NCI-H748 treated with DMSO at 0.1 percent for 48 hours (cell line): ENCODE measurements at regions not wholly inside any gene's neighbourhood (a gene's known extent, or its start where the extent isn't known, plus 50 kb on each side); places are given as distances from the start of the nearest gene placed in this dataset.
A peak's percentile ranks its signal among the peaks of the same experiment; 100 is the strongest.

Experiments used
- DNase-seq: peaks from one replicate; lab custom pipeline; 2025; lab: John Stamatoyannopoulos, UW

GRCh38 chr7:98679741-98680140 lies 62.7 kb downstream of the NPTX2 start:
- no peak for DNase-seq

DNA sequence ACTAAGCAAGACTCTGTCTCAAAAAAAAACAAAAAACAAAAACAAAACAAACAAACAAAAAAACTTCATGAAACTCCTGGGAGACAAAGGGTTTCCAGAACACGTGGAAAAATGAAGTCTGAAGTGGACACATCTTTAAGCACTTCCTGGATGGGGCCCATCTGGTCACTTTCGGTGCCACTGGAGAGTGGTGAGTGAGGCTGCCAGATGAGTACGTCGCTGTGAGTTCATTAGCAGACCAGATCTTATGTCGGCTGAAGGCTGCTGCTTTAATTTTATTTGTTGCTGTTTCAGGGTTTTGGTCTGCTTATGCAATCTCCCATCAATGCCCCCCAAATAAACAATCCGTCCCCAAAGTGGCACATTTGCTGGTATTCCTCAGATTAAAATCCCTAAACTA lies 64.4 kb downstream of the NPTX2 start:
- no peak for DNase-seq

DNA sequence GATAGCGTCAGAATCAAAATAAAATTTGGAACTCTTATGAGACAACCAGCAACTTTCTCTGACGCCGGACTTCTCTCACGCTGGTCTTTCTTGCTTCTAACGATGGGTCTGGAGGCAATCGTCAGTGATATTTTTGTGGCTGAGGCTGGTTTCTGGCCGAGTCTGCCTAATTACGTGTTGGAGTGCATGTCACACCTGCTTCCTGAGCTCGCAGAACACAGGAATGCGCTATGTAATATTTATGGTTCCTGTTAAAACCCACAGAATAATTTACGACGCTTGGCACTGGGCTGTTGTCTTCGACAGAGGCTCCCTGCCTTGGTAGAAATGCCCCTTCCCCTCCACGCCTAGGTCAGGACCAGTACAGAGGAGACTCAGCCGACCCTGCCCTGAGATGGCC lies 64.9 kb downstream of the NPTX2 start:
- peak; percentile 86 for DNase-seq

DNA sequence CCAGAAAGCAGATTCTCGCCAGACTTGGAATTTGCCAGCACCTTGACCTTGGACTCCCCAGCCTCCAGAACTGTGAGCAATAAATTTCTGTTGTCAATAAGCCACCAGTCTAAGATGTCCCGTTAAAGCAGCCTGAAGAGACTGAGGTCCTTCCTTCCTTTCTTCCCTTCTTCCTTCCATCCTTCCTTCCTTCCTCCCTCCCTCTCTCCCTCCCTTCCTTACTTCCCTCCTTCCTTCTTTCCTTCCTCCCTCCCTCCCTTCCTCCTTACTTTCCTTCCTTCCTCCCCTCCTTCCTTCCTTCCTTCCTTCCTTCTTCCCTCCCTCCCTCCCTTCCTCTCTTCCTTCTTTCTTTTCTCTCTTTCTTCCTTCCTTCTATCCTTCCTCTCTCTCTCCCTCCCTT lies 66.4 kb downstream of the NPTX2 start:
- no peak for DNase-seq

DNA sequence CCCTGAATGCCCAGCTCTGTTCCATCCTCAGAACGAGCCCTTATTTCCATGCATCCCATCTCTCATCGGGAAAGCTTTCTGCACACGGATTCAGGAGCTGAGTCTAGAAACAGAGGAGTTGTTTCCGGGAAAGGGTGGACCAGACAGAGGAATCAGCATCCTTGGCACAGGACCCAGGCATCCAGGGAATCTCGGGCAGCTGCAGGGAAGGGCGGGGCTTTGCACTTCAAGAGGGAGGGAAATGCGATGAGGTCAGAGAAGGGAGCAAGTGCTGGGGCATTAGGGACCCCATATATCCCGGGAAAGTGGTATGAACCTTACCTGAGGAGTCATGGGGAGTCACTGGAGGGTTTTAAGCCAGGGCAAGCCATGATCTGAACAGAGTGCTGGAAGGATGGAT lies 68.5 kb downstream of the NPTX2 start:
- DNase-seq = no peak

- DNase-seq = no peak
Measured at GRCh38 chr7:98686466-98687080, 69.5 kb downstream of the NPTX2 start.

- peak; percentile 60 for DNase-seq
Measured at GRCh38 chr7:98687111-98687751, 70.1 kb downstream of the NPTX2 start.

DNA sequence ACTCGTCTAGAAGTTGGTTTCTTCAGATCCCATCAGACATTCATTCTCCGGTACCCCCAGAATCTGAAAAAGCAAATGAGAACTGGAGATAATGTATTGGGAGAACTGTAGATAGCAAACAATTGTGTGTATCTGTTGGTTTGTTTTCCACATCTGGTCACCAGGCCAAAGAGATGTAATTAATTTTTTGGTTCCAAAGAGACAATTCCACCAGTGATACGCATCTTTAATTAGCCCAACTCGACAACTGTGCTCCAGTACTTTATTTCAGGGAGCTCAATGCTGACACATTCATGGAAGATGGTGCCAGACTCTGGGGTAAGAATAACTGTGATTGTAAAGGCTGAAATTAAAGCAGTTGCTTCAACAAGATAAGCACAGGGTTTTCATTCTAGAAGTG lies 74.5 kb downstream of the NPTX2 start:
- DNase-seq = no peak

DNA sequence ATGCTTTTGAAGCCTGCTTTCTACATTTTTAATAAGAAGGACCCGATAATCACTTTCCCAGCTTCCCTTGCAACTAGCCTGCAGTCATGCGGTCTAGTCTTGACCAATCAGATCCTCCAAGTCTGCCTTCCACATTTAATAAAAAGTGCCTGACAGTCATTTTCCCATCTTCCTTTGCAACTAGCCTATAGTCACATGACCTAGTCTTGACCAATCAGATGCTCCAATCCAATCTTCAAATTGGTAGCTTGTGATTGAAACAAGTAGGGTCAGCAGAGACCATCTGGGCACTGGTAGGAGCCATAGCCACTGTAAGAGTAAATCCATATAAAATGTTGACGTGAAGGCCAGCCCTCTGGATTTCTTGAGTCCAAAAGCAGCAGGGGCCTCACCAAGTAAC lies 80.0 kb downstream of the NPTX2 start:
- no peak for DNase-seq

DNA sequence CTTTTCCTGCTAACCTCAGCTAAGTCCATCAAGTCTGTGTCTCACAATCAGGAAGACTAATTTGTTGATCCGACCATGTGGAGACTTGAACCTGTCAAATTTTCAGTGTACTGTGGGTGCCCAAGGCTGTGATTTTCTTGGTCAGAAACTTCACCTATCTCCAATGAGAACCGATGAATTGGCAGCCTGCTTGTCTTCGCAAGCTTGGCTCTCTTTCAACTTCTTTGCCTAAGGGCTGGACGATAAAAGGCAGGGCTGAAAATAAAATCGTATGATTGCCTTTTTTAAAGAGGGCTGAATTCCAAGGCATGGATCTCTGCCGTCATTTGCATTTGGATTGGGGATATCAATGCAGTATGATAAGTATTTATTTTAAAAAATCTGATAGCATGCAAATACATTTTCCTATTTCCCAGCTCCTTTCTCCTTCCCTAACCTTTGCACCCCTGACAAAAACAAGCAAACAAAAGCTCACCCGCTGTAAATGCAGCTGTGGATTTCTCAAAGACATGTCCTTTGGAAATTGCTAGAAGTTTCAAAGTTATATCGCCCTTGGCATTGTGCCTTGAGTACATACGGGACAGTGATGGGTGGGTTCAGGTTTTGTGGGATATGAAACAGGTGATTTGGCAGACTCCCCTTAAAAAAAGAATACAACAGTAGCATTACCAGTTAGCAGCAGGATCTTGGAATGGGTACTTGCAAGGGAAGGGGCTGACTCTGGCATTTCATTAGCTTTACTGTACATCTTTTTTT lies 80.6 kb downstream of the NPTX2 start:
- no peak for DNase-seq

DNA sequence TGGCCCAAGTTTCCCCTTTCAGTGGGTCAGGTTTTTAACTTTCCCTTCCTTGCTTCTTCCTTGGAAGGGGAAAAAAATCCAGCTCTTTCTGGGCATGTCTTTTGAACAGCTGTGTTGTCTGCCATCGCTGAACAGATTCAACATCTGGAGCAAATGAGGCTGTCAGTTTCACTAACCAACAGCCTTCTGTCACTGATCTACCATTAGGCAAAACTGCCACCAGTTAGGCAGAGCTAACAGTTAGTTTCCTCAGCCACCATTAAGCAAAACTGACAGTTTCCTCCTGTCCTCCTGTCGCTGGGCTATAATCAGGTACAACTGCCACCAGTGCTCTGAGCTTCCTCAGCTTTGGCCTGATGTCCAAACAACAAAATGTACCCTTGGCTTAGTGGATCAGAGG lies 81.9 kb downstream of the NPTX2 start:
- no peak for DNase-seq

DNA sequence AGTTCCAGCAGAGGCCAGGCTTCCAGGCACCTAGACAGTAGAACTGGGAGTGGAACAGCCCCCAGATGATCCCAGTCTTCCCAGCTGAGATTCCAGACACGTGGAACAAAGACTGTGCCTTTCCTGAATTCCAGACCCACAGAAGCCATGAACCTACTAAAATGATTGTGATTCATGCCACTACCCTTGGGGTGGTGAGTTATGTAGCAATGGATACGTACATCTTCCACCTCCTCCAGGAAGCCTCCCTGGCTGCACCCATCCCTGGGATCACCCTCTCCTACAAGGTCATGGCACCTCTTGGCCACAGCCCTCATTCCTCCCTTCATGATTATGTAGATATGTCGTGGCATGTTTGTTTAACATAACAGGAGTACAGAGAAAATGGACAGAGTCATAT lies 83.4 kb downstream of the NPTX2 start:
- DNase-seq = no peak

DNA sequence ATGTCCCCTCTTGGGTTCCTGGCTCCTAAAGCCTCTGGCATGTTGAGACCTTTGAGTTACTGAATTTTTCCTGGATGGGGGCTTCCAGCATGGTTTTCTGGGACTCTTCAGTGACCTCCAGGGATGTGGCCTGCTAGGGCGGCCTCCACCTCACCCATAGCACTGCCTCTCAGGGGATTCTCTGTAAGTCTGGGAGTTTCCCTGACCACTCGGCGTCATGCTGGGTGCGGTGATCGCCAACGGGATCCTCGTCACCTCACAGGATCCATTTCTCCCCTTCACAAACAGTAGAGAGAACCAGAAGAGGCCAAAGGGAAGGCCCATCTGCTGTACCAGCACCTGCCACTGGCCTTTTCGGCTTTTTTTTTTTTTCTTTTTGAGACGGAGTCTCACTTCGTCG lies 84.3 kb downstream of the NPTX2 start:
- DNase-seq = no peak

DNA sequence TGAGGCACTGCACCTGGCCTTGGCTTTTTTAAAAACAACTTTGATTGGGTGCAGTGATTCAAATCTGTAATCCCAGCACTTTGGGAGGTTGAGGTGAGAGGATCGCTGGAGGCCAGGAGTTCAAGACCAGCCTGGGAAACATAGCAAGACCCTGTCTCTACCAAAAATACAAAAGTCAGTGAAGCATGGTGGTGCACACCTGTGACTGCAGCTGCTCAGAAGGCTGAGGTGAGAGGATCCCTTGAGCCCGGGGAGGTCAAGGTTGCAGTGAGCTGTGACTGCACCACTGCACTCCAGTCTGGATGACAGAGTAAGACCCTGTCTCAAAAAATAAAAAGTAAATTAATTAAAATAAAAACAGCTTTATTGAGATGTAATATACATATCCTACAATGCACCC lies 84.9 kb downstream of the NPTX2 start:
- DNase-seq = no peak

GRCh38 chr7:98703916-98704315 lies 86.8 kb downstream of the NPTX2 start:
- no peak for DNase-seq

DNA sequence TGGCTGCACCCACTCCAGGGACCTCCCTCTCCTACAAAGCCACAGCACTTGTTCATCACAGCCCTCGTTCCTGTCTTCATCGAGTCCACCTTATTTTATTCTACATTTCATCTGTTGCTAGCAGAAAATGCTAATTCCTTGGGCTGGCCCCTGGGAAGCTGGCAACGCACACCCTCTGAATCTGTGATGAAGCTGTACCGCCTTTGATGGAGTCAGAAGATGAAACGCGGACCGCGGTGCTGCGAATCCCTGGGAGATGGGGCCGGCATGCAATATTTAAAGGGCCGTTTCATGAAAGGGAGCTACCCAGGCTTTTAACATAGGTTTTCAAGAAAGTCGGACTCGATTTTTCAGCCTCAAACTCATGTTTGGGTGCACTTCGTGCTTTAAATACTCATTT lies 88.5 kb downstream of the NPTX2 start:
- no peak for DNase-seq

- DNase-seq = no peak
Measured at GRCh38 chr7:98707076-98707475, 90.0 kb downstream of the NPTX2 start.

DNA sequence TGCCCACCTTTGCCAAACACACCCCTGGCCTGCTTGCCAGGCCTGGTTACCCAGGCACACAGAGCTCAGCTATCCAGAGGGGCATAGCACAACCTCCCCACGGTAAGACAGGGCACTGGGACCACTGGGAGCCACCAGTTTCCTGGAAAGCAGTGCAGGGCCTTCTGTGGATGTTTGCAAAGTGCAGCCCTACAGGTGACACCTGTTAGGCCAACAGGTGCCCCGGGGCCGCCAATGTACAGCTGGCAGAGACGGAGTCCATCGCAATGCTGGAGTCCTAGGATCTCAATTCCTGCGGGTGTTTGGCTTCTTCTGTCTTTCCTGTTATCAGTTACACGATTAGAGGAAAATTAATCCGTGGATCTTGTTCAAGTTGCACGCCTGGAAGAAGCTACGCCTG lies 94.9 kb downstream of the NPTX2 start:
- DNase-seq = no peak

DNA sequence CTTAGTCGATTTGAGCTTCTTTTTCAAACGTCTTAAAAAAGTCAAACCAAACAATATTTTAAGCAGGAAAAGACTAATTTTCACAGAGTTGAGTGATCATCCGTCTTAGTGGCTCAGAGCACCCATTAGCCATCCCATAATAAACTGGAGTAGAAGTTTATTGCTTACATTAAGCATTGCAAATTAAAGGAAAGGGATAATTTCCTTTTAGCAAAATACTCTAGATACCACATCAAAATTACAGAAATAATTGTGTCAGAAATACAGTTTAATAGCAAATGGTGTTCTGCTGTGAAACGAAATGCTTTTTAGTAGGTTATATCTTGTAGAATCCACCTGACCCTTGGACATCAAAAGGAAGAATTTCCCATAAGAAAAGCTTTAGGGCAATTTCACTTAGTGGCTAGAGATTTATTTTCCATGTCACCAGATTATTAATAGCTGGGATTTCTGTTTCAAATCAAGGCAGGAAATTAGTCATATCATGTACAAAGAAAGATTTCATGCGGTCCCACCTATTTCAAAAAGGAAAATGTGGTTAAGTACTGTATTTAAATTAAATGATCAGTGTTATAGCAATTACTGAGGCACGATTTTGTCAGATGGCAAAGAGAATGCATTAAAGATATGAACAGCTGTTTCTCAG lies 96.2 kb downstream of the NPTX2 start:
- DNase-seq = no peak

DNA sequence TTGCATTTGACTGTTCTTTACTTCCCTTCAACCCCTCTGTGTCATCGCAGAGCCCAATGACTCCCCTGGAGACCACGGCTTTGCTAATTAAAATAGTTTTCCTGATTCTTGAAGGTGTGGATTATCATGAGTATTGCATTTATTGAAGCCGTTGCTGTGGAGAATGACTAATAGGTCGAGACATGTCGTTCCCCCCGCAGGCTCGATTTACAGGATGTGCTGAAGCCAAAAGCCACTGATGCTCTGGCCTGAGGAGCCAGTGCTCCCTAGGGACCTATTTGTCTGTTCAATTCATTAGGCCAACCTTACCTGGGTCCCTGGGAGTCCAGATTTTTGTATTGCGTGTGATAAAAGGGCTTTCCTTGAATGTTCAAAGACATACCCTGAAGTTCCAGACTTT lies 102.3 kb downstream of the NPTX2 start:
- DNase-seq = no peak

GRCh38 chr7:98722402-98722801 lies 105.3 kb downstream of the NPTX2 start:
- no peak for DNase-seq

DNA sequence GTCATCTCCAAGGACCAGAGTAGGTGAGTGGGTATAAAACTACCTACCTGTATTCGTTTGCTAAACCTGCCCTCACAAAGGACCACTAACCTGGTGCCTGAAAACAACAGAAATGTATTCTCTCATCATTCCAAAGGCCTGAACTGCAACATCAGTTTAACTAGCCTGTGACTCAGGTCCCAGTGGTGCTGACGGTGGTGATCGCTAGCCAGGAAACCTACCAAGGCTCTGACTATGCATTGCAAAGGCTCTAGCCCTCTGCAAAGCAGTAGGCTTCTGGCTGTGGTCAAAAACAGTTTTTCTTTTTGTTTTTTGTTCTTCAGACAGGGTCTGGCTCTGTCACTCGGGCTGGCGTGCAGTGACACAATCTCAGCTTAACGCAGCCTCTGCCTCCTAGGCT lies 107.5 kb downstream of the NPTX2 start:
- DNase-seq = no peak

DNA sequence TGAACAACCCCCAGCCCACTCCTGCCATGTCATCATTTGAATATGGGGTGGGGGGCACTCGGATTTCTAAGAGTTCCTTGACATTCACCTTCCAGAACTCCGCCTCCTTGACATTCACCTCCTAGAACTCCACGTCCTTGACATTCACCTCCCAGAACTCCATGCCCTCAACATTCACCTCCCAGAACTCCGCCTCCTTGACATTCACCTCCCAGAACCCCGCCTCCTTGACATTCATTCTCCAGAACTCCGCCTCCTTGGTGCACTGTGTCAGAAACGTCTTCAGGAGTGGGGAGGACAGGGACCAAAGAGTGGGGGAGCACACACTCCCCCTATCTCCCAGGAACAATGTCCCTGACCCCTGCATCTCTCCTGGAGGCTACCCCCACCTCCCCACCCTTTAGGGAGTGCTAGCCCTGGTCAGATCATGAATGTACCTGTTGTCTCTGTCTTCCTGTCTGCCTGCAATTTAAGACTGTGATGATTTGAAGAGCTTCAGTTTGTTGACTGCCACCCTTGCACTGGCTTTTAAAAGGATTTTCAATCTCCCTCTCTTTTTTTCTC lies 110.1 kb downstream of the NPTX2 start:
- DNase-seq = no peak
